ENCODE measurements at regions not wholly inside any gene's neighbourhood (a gene's known extent, or its start where the extent isn't known, plus 50 kb on each side); places are given as distances from the start of the nearest gene placed in this dataset.
"Not testable (repeated sequence)": the region's sequence is repeated elsewhere in the genome, so short reads cannot be mapped to it uniquely, and the experiment has no call there.

- no peak for DNase-seq (ENCODE audit: low spot score)
Observed at GRCh38 chr17:63078707-63079106, 112.7 kb downstream of the TANC2 start.

GRCh38 chr17:63082273-63082861 is 116.3 kb downstream of the TANC2 start:
- DNase-seq (ENCODE audit: low spot score), result no peak

- no peak for DNase-seq (ENCODE audit: low spot score)
Observed at GRCh38 chr17:63082952-63083351, 116.9 kb downstream of the TANC2 start.

GRCh38 chr17:63086483-63087185 is 120.6 kb downstream of the TANC2 start:
- DNase-seq (ENCODE audit: low spot score), result no peak

GRCh38 chr17:63090358-63091114 is 124.5 kb downstream of the TANC2 start:
- DNase-seq (ENCODE audit: low spot score), result not testable (repeated sequence)

GRCh38 chr17:63091909-63092308 is 125.9 kb downstream of the TANC2 start:
- DNase-seq (ENCODE audit: low spot score), result not testable (repeated sequence)

GRCh38 chr17:63094631-63095030 is 128.6 kb downstream of the TANC2 start:
- DNase-seq (ENCODE audit: low spot score), result no peak

- no peak for DNase-seq (ENCODE audit: low spot score)
Observed at GRCh38 chr17:63095459-63095858, 129.4 kb downstream of the TANC2 start.

- DNase-seq (ENCODE audit: low spot score), result no peak
Observed at GRCh38 chr17:63095879-63096278, 129.8 kb downstream of the TANC2 start.

- DNase-seq (ENCODE audit: low spot score), result no peak
Observed at GRCh38 chr17:63096426-63096825, 130.4 kb downstream of the TANC2 start.

GRCh38 chr17:63099425-63099824 is 133.4 kb downstream of the TANC2 start:
- DNase-seq (ENCODE audit: low spot score), result no peak

GRCh38 chr17:63102034-63102433 is 136.0 kb downstream of the TANC2 start:
- no peak for DNase-seq (ENCODE audit: low spot score)

GRCh38 chr17:63106050-63106449 is 140.0 kb downstream of the TANC2 start:
- DNase-seq (ENCODE audit: low spot score), result no peak

- no peak for DNase-seq (ENCODE audit: low spot score)
Observed at GRCh38 chr17:63109661-63110060, 143.6 kb downstream of the TANC2 start.

- DNase-seq (ENCODE audit: low spot score), result no peak
Observed at GRCh38 chr17:63113167-63113566, 147.1 kb downstream of the TANC2 start.

GRCh38 chr17:63116228-63116627 is 150.2 kb downstream of the TANC2 start:
- DNase-seq (ENCODE audit: low spot score), result no peak

GRCh38 chr17:63116967-63117830 is 151.2 kb downstream of the TANC2 start:
- DNase-seq (ENCODE audit: low spot score), result no peak

- no peak for DNase-seq (ENCODE audit: low spot score)
Observed at GRCh38 chr17:63120406-63120805, 154.4 kb downstream of the TANC2 start.

GRCh38 chr17:63124536-63124935 is 158.5 kb downstream of the TANC2 start:
- no peak for DNase-seq (ENCODE audit: low spot score)

- DNase-seq (ENCODE audit: low spot score), result no peak
Observed at GRCh38 chr17:63124958-63125357, 158.9 kb downstream of the TANC2 start.

- DNase-seq (ENCODE audit: low spot score), result no peak
Observed at GRCh38 chr17:63125987-63126386, 160.0 kb downstream of the TANC2 start.

GRCh38 chr17:63126607-63127006 is 160.6 kb downstream of the TANC2 start:
- no peak for DNase-seq (ENCODE audit: low spot score)

All from hematopoietic multipotent progenitor cell treated with erythropoietin and hydrocortisone succinate and interleukin-3 and kit ligand, for 15 days (in vitro differentiated cells).